ENCODE measurements at regions not wholly inside any gene's neighbourhood (a gene's known extent, or its start where the extent isn't known, plus 50 kb on each side); places are given as distances from the start of the nearest gene placed in this dataset.
"Not testable (repeated sequence)": the region's sequence is repeated elsewhere in the genome, so short reads cannot be mapped to it uniquely, and the experiment has no call there.

DNA sequence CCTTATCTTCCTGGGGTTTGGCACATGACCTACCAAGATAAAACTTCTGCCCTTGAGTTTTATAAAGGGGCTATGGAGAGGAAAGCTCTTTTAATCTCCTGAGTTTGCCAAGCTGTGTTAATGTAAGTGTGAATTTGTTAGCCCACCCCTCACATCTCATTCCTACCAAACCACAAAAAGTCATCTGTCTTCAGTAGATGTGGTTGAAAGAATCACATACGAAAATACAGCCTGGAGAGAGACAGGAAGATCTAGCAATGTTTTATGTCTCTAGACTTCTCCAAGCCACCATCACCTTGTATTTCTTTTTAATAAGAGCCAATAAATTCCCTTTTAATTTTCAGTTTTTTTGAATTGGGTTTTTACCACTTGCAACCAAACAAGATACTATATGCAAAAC, 68.9 kb upstream of the ZNF280D start:
- H3K27ac ChIP-seq (ENCODE audit: low read depth): no peak overlapping the region
- no peak overlapping the region for H3K4me3 ChIP-seq (ENCODE audit: low read depth, low read length)
- no peaks in the 10 kb centered on the region for H3K36me3 ChIP-seq (ENCODE audit: insufficient read depth)
- 89% methylated on average over 1 of the region's 1 CpG for WGBS
- no peaks in the 10 kb centered on the region for H3K4me1 ChIP-seq (ENCODE audit: insufficient read depth)
- DNase-seq (ENCODE audit: extremely low spot score): no peak

DNA sequence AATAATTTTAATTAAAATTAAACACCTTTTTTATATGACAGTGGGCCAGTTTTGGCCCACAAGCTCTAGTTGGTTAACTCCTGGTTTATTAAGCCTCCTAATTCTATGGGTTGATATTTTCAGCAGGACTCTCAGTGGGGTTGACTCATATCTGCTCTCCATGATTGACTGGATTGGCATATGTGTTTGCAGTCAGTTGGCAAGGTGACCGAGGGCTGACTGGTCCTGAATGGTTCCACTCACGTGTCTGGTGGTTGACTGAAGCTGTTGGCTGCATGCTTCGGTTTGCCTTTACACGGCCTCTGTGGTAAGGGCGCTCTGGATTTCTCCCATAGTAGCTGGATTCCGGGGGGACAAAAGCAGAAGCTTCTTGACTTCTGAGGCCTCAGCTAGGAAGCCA, 65.3 kb upstream of the ZNF280D start:
- no peak for DNase-seq (ENCODE audit: extremely low spot score)
- 95% methylated on average over 6 of the region's 6 CpGs for WGBS
- no peak overlapping the region for H3K27ac ChIP-seq (ENCODE audit: low read depth)

DNA sequence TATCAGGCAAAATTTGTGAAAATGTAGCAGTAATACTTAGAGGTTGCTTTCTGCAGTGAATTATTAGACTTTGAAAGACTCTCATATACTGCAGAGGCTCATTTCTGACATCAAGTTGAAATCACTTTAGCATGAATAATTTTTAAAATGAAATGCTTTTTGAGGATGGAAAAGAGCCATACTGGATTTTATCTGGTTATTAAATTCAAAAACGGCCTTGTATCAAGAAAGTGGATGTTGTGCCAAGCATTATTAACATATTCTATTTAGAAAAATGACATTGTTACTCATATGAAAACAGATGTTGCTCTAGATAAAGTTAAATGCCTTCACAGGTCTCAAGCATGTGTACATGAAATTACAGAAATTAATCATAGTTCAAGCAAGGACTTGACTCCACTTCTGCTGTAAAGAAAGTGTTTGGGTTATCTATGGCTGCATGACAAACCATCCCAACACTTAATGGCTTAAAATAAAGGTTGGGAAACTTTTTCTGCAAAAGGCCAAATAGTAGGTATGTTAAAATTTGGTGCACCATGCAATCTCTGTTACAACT, 64.5 kb upstream of the ZNF280D start:
- H3K36me3 ChIP-seq (ENCODE audit: insufficient read depth): no peaks in the 10 kb centered on the region
- no peak overlapping the region for H3K4me3 ChIP-seq (ENCODE audit: low read depth, low read length)
- no peak overlapping the region for H3K27ac ChIP-seq (ENCODE audit: low read depth)
- WGBS: 29% methylated on average over 1 of the region's 1 CpG
- H3K4me1 ChIP-seq (ENCODE audit: insufficient read depth): no peaks in the 10 kb centered on the region
- no peak for DNase-seq (ENCODE audit: extremely low spot score)

More for the DNA sequence above, 65.3 kb upstream of the ZNF280D start:
- Histone ChIP-seq H3K4me3 (ENCODE audit: low read depth, low read length) (no peak overlapping the region), H3K36me3 (ENCODE audit: insufficient read depth) (no peaks in the 10 kb centered on the region), H3K4me1 (ENCODE audit: insufficient read depth) (no peaks in the 10 kb centered on the region)

DNA sequence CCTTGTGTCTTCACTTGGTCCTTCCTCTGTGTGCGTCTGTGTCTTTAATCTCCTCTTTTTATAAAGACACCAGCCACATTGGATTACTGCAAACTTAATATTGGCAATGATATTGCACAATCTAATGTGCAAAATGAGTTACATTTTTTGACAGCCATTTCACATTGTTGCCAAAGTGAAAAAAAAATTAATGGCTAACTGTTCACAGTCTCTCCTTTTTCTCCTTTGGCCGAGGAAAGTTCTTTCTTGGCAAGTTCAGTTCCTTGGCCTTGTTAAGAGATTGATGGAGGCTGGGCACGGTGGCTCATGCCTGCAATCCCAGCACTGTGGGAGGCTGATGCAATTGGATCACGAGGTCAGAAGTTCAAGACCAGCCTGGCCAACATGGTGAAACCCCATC, 62.2 kb upstream of the ZNF280D start:
- Histone ChIP-seq H3K4me1 (ENCODE audit: insufficient read depth) (no peaks in the 10 kb centered on the region), H3K36me3 (ENCODE audit: insufficient read depth) (no peaks in the 10 kb centered on the region), H3K27ac (ENCODE audit: low read depth) (no peak overlapping the region), H3K4me3 (ENCODE audit: low read depth, low read length) (no peak overlapping the region)
- DNase-seq (ENCODE audit: extremely low spot score): no peak
- WGBS: 59% methylated on average over 4 of the region's 4 CpGs

DNA sequence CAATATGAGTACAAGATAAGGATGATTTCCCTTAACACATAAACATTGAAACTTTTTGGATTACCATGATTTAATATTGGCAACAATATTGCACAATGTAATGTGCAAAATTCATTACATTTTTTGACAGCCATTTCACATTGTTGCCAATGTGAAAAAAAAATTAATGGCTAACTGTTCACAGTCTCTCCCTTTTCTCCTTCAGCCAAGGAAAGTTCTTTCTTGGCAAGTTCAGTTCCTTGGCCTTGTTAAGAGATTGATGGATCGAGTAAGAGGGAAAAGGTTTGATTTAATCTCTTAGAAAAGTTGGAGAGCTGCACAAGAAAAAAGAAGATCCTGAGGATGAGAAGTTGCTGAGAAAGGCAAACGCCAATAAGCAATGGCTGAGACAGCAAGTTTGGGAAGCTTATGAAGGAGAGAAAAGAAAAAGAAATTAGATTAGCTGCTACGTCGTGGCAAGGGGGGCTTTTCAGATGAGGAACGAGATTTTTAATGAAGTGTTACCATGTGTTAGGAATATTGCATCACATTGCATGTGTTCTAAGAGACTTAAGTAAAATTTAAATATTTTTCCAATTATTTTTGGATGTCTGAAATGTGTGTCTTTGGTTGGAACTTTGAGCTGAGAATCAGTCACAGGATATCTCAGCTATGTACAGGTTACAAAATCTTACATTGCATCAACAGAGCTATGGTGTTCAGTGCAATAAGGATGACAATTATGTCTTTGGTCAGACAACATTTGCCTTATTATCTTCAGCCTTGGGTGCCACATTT, 61.4 kb upstream of the ZNF280D start:
- WGBS: 44% methylated on average over 5 of the region's 5 CpGs
- DNase-seq (ENCODE audit: extremely low spot score): peak; percentile 25
- no peak overlapping the region for H3K4me3 ChIP-seq (ENCODE audit: low read depth, low read length)

DNA sequence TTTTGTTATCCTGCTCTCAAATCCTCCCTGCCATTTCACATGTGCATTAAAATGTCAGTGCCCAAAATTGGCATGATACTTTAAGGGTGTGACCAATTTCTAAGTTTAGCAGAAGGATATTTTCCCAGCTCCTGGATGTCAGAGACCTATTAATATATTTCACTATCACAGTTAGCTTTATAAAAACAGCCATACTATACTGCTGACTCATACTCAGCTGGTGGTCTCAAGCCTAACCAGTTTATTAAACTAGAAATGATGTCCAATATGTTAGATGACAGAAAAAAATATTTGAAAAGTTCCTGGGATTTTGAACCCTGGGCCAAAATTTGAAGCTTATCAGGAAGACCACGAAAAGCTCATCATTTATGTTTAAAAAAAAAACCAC, 60.9 kb upstream of the ZNF280D start:
- H3K36me3 ChIP-seq (ENCODE audit: insufficient read depth): no peaks in the 10 kb centered on the region
- no peak for DNase-seq (ENCODE audit: extremely low spot score)
- 24% methylated on average over 1 of the region's 1 CpG for WGBS
- no peak overlapping the region for H3K4me3 ChIP-seq (ENCODE audit: low read depth, low read length)
- H3K27ac ChIP-seq (ENCODE audit: low read depth): no peak overlapping the region
- H3K4me1 ChIP-seq (ENCODE audit: insufficient read depth): no peaks in the 10 kb centered on the region

More for the DNA sequence above, 61.4 kb upstream of the ZNF280D start:
- no peak overlapping the region for H3K27ac ChIP-seq (ENCODE audit: low read depth)
- H3K4me1 ChIP-seq (ENCODE audit: insufficient read depth): no peaks in the 10 kb centered on the region
- no peaks in the 10 kb centered on the region for H3K36me3 ChIP-seq (ENCODE audit: insufficient read depth)

DNA sequence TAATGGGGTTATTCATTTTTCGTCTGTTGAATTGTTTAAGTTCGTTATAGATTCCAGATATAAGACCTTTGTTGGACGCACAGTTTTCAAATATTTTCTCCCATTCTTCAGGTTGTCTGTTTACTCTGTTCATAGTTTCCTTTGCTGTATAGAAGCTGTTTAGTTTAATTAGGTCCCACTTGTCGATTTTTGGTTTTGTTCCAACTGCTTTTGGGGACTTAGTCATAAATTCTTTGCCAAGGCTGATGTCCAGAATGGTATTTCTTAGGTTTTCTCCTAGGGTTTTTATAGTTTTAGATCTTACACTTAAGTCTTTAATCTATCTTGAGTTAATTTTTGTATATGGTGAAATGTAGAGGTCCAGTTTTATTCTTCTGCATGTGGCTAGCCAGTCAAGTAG, 58.9 kb upstream of the ZNF280D start:
- Histone ChIP-seq H3K4me3 (ENCODE audit: low read depth, low read length) (no peak overlapping the region), H3K27ac (ENCODE audit: low read depth) (no peak overlapping the region), H3K36me3 (ENCODE audit: insufficient read depth) (no peaks in the 10 kb centered on the region), H3K4me1 (ENCODE audit: insufficient read depth) (no peaks in the 10 kb centered on the region)
- no peak for DNase-seq (ENCODE audit: extremely low spot score)
- WGBS: 94% methylated on average over 4 of the region's 4 CpGs

DNA sequence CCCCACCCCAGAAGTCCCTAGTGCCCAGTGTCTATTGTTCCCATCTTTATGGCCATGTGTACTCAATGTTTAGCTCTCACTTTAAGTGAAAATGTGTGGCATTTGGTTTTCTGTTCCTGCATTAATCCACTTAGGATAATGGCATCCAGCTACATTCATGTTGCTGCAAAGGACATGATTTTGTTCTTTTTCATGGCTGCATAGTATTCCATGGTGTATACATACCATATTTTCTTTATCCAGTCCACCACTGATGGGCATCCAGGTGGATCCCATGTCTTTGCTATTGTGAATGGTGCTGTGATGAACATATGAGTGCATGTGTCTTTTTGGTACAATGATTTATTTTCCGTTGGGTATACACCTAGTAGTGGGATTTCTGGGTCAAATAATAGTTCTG, 58.2 kb upstream of the ZNF280D start:
- H3K27ac ChIP-seq (ENCODE audit: low read depth); H3K4me3 ChIP-seq (ENCODE audit: low read depth, low read length); H3K4me1 ChIP-seq (ENCODE audit: insufficient read depth); DNase-seq (ENCODE audit: extremely low spot score); H3K36me3 ChIP-seq (ENCODE audit: insufficient read depth): not testable (repeated sequence)
- WGBS: 98% methylated on average over 1 of the region's 1 CpG

DNA sequence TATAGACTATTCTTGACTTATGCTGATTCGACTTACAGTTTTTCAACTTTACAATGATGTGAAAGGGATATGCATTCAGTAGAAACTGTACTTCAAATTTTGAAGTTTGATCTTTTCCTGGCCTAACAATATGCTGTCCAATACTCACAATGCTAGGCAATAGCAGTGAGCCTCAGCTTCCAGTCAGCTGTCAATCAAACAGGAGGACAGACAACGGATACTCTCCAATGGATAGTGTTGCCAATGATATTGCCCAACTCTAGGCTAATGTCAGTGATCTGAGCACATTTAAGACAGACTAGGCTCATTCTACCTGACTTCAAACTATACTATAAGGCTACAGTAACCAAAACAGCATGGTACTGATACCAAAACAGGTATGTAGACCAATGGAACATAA, 55.0 kb upstream of the ZNF280D start:
- Histone ChIP-seq H3K4me1 (ENCODE audit: insufficient read depth) (no peaks in the 10 kb centered on the region), H3K27ac (ENCODE audit: low read depth) (no peak overlapping the region), H3K36me3 (ENCODE audit: insufficient read depth) (no peaks in the 10 kb centered on the region), H3K4me3 (ENCODE audit: low read depth, low read length) (no peak overlapping the region)
- DNase-seq (ENCODE audit: extremely low spot score): no peak
- WGBS: 76% methylated on average over 2 of the region's 2 CpGs

DNA sequence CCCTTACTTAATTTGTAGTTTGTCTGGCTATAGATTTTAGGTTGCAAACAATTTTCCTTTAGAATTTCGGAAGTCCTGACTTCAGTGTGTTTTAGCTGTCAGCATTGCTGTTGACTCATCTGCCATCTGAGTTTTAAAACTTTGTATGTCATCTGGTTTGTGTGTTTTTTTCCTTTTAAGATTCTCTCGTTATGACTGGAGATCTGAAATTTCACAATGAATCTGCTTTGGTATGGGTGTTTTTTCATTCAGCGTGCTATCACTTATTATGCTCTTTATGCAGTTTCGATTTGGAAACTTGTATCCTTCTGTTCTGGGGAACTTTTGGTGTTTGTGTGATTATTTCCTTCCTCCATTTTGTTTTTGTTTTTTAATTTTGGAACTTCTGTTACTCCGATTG, 53.7 kb upstream of the ZNF280D start:
- DNase-seq (ENCODE audit: extremely low spot score): no peak
- no peak overlapping the region for H3K4me3 ChIP-seq (ENCODE audit: low read depth, low read length)
- no peaks in the 10 kb centered on the region for H3K4me1 ChIP-seq (ENCODE audit: insufficient read depth)
- no peaks in the 10 kb centered on the region for H3K36me3 ChIP-seq (ENCODE audit: insufficient read depth)
- WGBS: 90% methylated on average over 5 of the region's 5 CpGs
- H3K27ac ChIP-seq (ENCODE audit: low read depth): no peak overlapping the region

DNA sequence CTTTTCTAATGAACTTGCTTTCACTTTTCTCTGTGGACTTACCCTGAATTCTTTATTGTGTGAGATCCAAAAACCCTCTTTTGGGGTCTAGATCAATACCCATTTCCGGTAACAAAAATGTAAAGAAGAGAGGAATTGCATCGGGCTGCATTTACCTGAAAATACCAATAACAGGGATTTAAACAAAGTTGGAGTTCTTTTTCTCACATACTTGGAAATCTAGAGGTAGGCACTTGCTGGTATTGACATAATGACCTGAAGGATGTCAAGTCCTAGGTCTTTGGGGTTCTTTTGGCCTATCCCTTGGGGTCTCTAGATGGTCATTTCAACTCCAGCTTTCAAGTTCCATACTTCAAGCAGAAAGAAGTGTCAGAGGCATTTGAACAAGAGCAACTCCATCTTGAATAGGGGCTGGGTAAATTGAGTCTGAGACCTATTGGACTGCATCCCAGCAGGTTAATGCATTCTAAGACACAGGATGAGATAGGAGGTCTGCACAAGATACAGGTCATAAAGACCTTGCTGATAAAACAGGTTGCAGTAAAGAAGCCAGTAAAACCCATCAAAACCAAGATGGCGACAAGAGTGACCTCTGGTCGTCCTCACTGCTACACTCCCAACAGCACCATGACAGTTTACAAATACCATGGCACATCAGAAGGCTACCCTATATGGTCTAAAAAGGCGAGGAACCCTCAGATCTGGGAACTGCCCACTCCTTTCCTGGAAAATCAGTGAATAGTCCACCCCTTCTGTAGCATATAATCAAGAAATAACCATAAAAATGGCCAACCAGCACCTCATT, 50.8 kb upstream of the ZNF280D start:
- H3K4me3 ChIP-seq (ENCODE audit: low read depth, low read length): no peak overlapping the region
- WGBS: 93% methylated on average over 5 of the region's 5 CpGs
- no peak for DNase-seq (ENCODE audit: extremely low spot score)
- no peaks in the 10 kb centered on the region for H3K36me3 ChIP-seq (ENCODE audit: insufficient read depth)
- H3K4me1 ChIP-seq (ENCODE audit: insufficient read depth): no peaks in the 10 kb centered on the region
- H3K27ac ChIP-seq (ENCODE audit: low read depth): no peak overlapping the region

DNA sequence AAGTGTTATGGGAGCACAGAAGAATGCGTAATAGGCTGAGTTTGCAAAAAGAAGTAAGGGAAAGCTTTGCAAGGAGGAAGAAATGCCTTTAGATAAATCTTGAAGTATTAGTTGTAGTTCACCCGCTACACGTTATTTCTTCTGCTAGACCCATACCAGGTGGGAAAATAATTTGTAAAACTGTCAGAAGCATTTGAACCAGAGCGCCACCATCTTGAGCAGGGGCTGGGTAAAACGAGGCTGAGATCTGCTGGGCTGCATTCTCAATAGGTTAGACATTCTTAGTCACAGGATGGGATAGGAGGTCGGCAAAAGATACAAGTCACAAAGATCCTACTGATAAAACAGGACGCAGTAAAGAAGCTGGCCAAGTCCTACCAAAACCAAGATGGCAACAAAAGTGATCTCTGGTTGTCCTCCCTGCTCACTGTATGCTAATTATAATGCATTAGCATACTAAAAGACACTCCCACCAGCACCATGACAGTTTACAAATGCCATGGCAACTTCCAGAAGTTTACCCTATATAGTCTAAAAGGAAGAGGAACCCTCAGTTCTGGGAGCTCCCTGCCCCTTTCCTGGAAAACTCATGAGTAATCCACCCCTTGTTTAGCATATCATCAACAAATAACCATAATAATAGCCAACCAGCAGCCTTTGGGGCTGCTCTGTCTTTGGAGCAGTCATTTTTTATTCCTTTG, 50.0 kb upstream of the ZNF280D start:
- Histone ChIP-seq H3K4me1 (ENCODE audit: insufficient read depth) (no peaks in the 10 kb centered on the region), H3K27ac (ENCODE audit: low read depth) (no peak overlapping the region), H3K36me3 (ENCODE audit: insufficient read depth) (no peaks in the 10 kb centered on the region), H3K4me3 (ENCODE audit: low read depth, low read length) (no peak overlapping the region)
- 91% methylated on average over 7 of the region's 7 CpGs for WGBS
- DNase-seq (ENCODE audit: extremely low spot score): no peak

All from urinary bladder (tissue), 3 donors.